GM12878 (cell line): ENCODE measurements at regions not wholly inside any gene's neighbourhood (a gene's known extent, or its start where the extent isn't known, plus 50 kb on each side); places are given as distances from the start of the nearest gene placed in this dataset.

Source experiments
- ATF7 ChIP-seq: fragments of 450-650 bp; IDR thresholded peaks from 2 replicates; pipeline ENCODE4 v1.6.1; 2016; ENCODE audit warnings: low read depth, mild to moderate bottlenecking
- CEBPZ ChIP-seq: fragments of 150-350 bp; IDR thresholded peaks from 2 replicates; pipeline ENCODE4 v1.6.1; 2016; ENCODE audit warnings: low read depth, low read length
- EZH2 ChIP-seq: IDR thresholded peaks from 2 replicates; pipeline ENCODE4 v1.6.1; 2012; ENCODE audit warnings: low read depth, mild to moderate bottlenecking, control low read depth, inconsistent platforms, low read length, borderline replicate concordance; ENCODE audit not compliant: control insufficient read depth
- FOS ChIP-seq: IDR thresholded peaks from 3 replicates; pipeline ENCODE4 v1.6.1; 2011; ENCODE audit warnings: borderline replicate concordance; ENCODE audit not compliant: insufficient read length; ENCODE audit errors: extremely low read depth
- IRF3 ChIP-seq: fragments of 450-650 bp; IDR thresholded peaks from 2 replicates; pipeline ENCODE4 v1.6.1; 2014; ENCODE audit warnings: mild to moderate bottlenecking
- ZBTB4 ChIP-seq: fragments of 450-650 bp; formaldehyde crosslinking; IDR thresholded peaks from 2 replicates; pipeline ENCODE4 v1.4.0; 2022; ENCODE audit warnings: mild to moderate bottlenecking, moderate library complexity

- TF ChIP-seq CEBPZ, result no peak
- TF ChIP-seq IRF3, result no peak
- no peak for TF ChIP-seq ZBTB4 (CRISPR knock-in tag)
- no peak for TF ChIP-seq EZH2
- TF ChIP-seq FOS, result no peak
- no peak for TF ChIP-seq ATF7
- TF ChIP-seq, all 136 proteins: peak for 0
Measured at GRCh38 chr21:18058731-18059398, 185.8 kb upstream of the CHODL start (continued).
